SU-DHL-6 (cell line): ENCODE measurements at regions not wholly inside any gene's neighbourhood (a gene's known extent, or its start where the extent isn't known, plus 50 kb on each side); places are given as distances from the start of the nearest gene placed in this dataset.

Experiments used
- CTCF ChIP-seq: fragments of 200-600 bp; sonication (generic); IDR thresholded peaks from one replicate; pipeline ENCODE4 v1.5.1; 2017; ENCODE audit warnings: antibody characterized with exemption, mild to moderate bottlenecking, low read length, moderate library complexity; ENCODE audit not compliant: insufficient read depth, poor library complexity, severe bottlenecking
- EZH2phosphoT487 ChIP-seq: fragments of 200-600 bp; sonication (generic), shearing (Covaris generic); conservative IDR thresholded peaks from 2 replicates; pipeline ENCODE4 v1.6.1; 2018; ENCODE audit warnings: mild to moderate bottlenecking, antibody characterized with exemption, low read length, moderate library complexity, mixed read lengths

- TF ChIP-seq CTCF (no peak), EZH2phosphoT487 (no peak)
These were observed 56.5 kb upstream of the FXR1 start for GRCh38 chr3:180855956-180856355.
